Neuronal stem cell (in vitro differentiated cells): ENCODE measurements at regions not wholly inside any gene's neighbourhood (a gene's known extent, or its start where the extent isn't known, plus 50 kb on each side); places are given as distances from the start of the nearest gene placed in this dataset.

Experiments
- DNase-seq: peaks from one replicate; pipeline ENCODE4 v3.0.0-alpha.2; 2013; ENCODE audit warnings: low spot score
- H2AFZ ChIP-seq: one replicate; pipeline ENCODE4 v1.6.1; 2013; ENCODE audit warnings: mild to moderate bottlenecking, low read length, inconsistent platforms
- H2AK5ac ChIP-seq: 2 replicates; pipeline ENCODE4 v1.6.1; 2013; ENCODE audit warnings: low read depth, mild to moderate bottlenecking, inconsistent platforms, low read length, moderate library complexity, mixed read lengths
- H2BK120ac ChIP-seq: 2 replicates; pipeline ENCODE4 v1.6.1; 2013; ENCODE audit warnings: low read depth, mild to moderate bottlenecking, inconsistent platforms, low read length, moderate library complexity, mixed read lengths
- H2BK12ac ChIP-seq: one replicate; pipeline ENCODE4 v1.6.1; 2013; ENCODE audit warnings: low read length, inconsistent platforms
- H2BK15ac ChIP-seq: 2 replicates; pipeline ENCODE4 v1.6.1; 2013; ENCODE audit warnings: mild to moderate bottlenecking, low read length, inconsistent platforms, mixed read lengths
- H2BK5ac ChIP-seq: one replicate; pipeline ENCODE4 v1.6.1; 2013; ENCODE audit warnings: inconsistent platforms, mild to moderate bottlenecking, low read length, moderate library complexity
- H3K14ac ChIP-seq: one replicate; pipeline ENCODE4 v1.6.1; 2013; ENCODE audit warnings: low read length, inconsistent platforms
- H3K18ac ChIP-seq: 2 replicates; pipeline ENCODE4 v1.6.1; 2013; ENCODE audit warnings: low read length, inconsistent platforms
- H3K23ac ChIP-seq: 2 replicates; pipeline ENCODE4 v1.6.1; 2013; ENCODE audit warnings: low read depth, mild to moderate bottlenecking, mixed read lengths, low read length, inconsistent platforms; ENCODE audit not compliant: poor library complexity
- H3K27ac ChIP-seq: replicated peaks from 3 replicates; pipeline ENCODE4 v1.5.1; 2013; ENCODE audit warnings: low read length, inconsistent platforms
- H3K27me3 ChIP-seq, 3 experiments: 2 replicates each; pipeline ENCODE4 v1.6.1; 2013; ENCODE audit warnings: low read length in 3 of 3, mild to moderate bottlenecking in 2 of 3, inconsistent platforms in 1 of 3, low read depth in 1 of 3, mixed read lengths in 1 of 3, moderate library complexity in 1 of 3; ENCODE audit not compliant: control insufficient read depth in 3 of 3, insufficient read depth in 3 of 3
- H3K36me3 ChIP-seq, 2 donors: replicated peaks in 1 of 2; 2 replicates each; pipeline ENCODE4 v1.6.1; 2013; ENCODE audit warnings: low read length in 2 of 2; ENCODE audit not compliant: control insufficient read depth in 2 of 2, insufficient read depth in 2 of 2
- H3K4ac ChIP-seq: 2 replicates; pipeline ENCODE4 v1.6.1; 2013; ENCODE audit warnings: inconsistent platforms, mild to moderate bottlenecking, low read length, moderate library complexity
- H3K4me1 ChIP-seq, 2 donors: 1 replicate in 1 of 2; 2 replicates in 1 of 2; pipeline ENCODE4 v1.6.1; 2013; ENCODE audit warnings: low read length in 2 of 2, low read depth in 1 of 2; ENCODE audit not compliant: control insufficient read depth in 2 of 2, insufficient read depth in 1 of 2
- H3K4me2 ChIP-seq: one replicate; pipeline ENCODE4 v1.6.1; 2013; ENCODE audit warnings: mild to moderate bottlenecking, low read length, inconsistent platforms; ENCODE audit not compliant: insufficient read depth, poor library complexity, severe bottlenecking
- H3K4me3 ChIP-seq, 2 donors: 2 replicates each; pipeline ENCODE4 v1.5.1; 2013; ENCODE audit warnings: low read length in 2 of 2, mild to moderate bottlenecking in 2 of 2, inconsistent platforms in 1 of 2, moderate library complexity in 1 of 2
- H3K79me1 ChIP-seq: one replicate; pipeline ENCODE4 v1.6.1; 2013; ENCODE audit warnings: low read depth, mild to moderate bottlenecking, inconsistent platforms, low read length, moderate library complexity
- H3K9ac ChIP-seq: one replicate; pipeline ENCODE4 v1.6.1; 2013; ENCODE audit warnings: mild to moderate bottlenecking, low read depth, low read length, inconsistent platforms; ENCODE audit not compliant: poor library complexity
- H3K9me3 ChIP-seq, 2 donors: replicated peaks in 1 of 2; 2 replicates each; pipeline versions ENCODE3 to v1.6.1; 2013; ENCODE audit warnings: low read length in 2 of 2, mild to moderate bottlenecking in 2 of 2, inconsistent platforms in 1 of 2, low read depth in 1 of 2, mixed read lengths in 1 of 2, moderate library complexity in 1 of 2; ENCODE audit not compliant: control insufficient read depth in 2 of 2, insufficient read depth in 1 of 2
- H4K8ac ChIP-seq: one replicate; pipeline ENCODE4 v1.6.1; 2013; ENCODE audit warnings: low read depth, mild to moderate bottlenecking, inconsistent platforms, low read length, moderate library complexity
- H4K91ac ChIP-seq: one replicate; pipeline ENCODE4 v1.6.1; 2013; ENCODE audit warnings: low read length, low read depth, mild to moderate bottlenecking, inconsistent platforms; ENCODE audit not compliant: poor library complexity
- WGBS, 2 donors: extraction: QIAGEN DNeasy Blood & Tissue Kit; methylation state at CpG; one replicate each; pipeline ENCODE4 v1.1.7; 2013; ENCODE audit warnings: missing lambda C conversion rate in 2 of 2, mixed read lengths in 1 of 2; ENCODE audit not compliant: insufficient read length in 2 of 2, insufficient replicate concordance in 1 of 2; ENCODE audit errors: extremely low coverage in 2 of 2; 5-methylcytosine and 5-hydroxymethylcytosine counted together

DNA sequence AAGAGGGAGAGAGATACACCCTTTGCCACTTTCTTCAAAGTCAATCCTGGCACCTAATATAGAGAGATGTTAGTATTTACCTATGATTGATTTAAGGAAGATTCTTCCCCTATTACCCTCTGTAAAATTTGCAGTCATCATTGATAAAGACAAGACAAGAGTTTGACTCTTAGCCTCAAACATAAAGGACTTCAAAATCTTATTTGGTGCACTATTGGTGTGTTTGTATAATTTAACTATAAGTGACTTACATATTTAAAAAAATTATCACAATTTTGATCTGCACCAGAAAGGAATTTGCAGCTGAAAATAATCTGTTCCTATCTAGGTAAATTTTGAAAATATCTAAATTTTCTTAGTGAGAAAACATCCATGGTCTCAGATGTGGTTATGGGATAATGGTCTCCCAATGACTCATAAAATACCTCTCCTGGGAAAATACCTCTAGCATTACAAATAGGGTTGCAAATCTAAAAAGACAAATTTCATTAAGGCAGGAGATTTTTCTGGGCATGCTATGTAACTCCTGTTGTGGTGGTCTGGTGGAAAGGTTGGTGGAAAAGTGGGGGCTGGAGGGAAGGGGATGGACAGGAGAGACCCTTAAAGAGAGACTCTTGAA, 173.6 kb upstream of the MED14 start:
- Histone ChIP-seq H3K36me3 (no peaks in the 10 kb centered on the region), H2AK5ac (no peak overlapping the region), H3K4me3 (no peak overlapping the region), H2BK5ac (no peak overlapping the region), H4K91ac (no peak overlapping the region), H3K4ac (no peak overlapping the region), H2AFZ (no peak overlapping the region), H3K23ac (no peak overlapping the region), H3K18ac (no peak overlapping the region), H3K27ac (no peak overlapping the region), H3K4me1 (no peaks in the 10 kb centered on the region), H3K79me1 (no peaks in the 10 kb centered on the region), H4K8ac (no peak overlapping the region), H3K4me2 (no peak overlapping the region), H3K27me3 (no peaks in the 10 kb centered on the region), H2BK12ac (no peak overlapping the region), H3K9me3 (no peaks in the 10 kb centered on the region), H3K14ac (no peak overlapping the region), H3K9ac (no peak overlapping the region), H2BK15ac (no peak overlapping the region), H2BK120ac (no peak overlapping the region)
- no peak for DNase-seq

DNA sequence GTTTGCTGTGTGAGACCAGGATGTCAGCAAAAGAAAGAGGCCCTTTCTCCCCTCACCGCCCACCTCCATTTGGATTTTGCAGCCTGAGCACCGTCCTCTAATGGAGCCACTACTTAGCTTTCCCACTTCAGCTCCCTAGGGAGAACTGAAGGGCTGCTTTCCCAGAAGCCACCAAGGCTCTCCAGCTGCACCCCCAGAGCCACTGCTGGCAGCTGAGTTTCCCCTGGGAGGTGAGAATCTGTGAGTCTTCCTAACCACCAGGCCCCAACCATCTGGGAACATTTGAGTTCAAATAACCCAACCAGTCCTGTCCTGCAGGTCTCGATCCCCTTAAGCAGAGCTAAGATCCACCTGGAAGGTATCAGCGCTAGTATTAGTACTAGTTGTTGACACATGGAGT, 173.1 kb upstream of the USP9X start:
- no peak overlapping the region for H2BK120ac ChIP-seq
- H3K14ac ChIP-seq, result no peak overlapping the region
- H2BK5ac ChIP-seq, result no peak overlapping the region
- no peak overlapping the region for H2BK15ac ChIP-seq
- H4K8ac ChIP-seq, result no peak overlapping the region
- no peak overlapping the region for H3K4ac ChIP-seq
- no peaks in the 10 kb centered on the region for H3K4me1 ChIP-seq
- H3K9me3 ChIP-seq, result no peaks in the 10 kb centered on the region
- no CpG with 5 or more reads among the region's 4 CpGs for WGBS, 2 donors
- no peaks in the 10 kb centered on the region for H3K79me1 ChIP-seq
- no peak for DNase-seq
- no peak overlapping the region for H3K23ac ChIP-seq
- H2BK12ac ChIP-seq, result no peak overlapping the region
- H3K9ac ChIP-seq, result no peak overlapping the region
- no peak overlapping the region for H3K4me2 ChIP-seq
- H2AFZ ChIP-seq, result peak overlapping the region; percentile 13
- no peak overlapping the region for H3K4me3 ChIP-seq
- no peaks in the 10 kb centered on the region for H3K36me3 ChIP-seq
- H4K91ac ChIP-seq, result no peak overlapping the region
- H3K27me3 ChIP-seq, result no peaks in the 10 kb centered on the region
- H2AK5ac ChIP-seq, result no peak overlapping the region
- no peak overlapping the region for H3K18ac ChIP-seq
- no peak overlapping the region for H3K27ac ChIP-seq

DNA sequence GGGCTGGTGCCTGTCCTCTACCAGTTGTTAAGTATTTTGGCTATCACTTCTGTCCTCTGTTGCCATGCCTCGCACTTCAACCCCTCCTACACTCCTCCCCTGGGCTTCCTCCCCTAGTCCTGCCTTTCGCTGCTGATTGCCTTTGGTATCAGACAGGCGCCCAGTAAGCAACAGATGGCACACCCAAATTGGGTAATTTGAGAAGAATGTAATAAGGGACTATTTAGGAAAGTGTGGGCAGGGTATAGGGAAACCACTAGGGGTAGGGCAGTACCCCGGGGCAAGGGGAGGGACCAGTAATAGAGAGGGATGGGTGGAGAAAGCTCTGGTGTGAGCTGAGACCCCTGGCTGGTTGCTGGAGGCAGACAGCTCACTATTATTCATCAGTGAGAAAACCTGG, 172.7 kb upstream of the USP9X start:
- Histone ChIP-seq H4K91ac (no peak overlapping the region), H3K23ac (no peak overlapping the region), H2BK5ac (no peak overlapping the region), H3K9ac (no peak overlapping the region), H3K27me3 (no peaks in the 10 kb centered on the region), H3K9me3 (no peaks in the 10 kb centered on the region), H3K4me3 (no peak overlapping the region), H2BK15ac (no peak overlapping the region), H3K27ac (no peak overlapping the region), H2BK12ac (no peak overlapping the region), H3K4ac (no peak overlapping the region), H4K8ac (no peak overlapping the region), H3K14ac (no peak overlapping the region), H3K36me3 (no peaks in the 10 kb centered on the region), H2AFZ (peak overlapping the region; percentile 13), H3K4me2 (no peak overlapping the region), H2BK120ac (no peak overlapping the region), H3K18ac (no peak overlapping the region), H3K4me1 (no peaks in the 10 kb centered on the region), H2AK5ac (no peak overlapping the region), H3K79me1 (no peaks in the 10 kb centered on the region)
- WGBS, 2 donors, result no CpG with 5 or more reads among the region's 4 CpGs
- no peak for DNase-seq

- H3K36me3 ChIP-seq, result no peaks in the 10 kb centered on the region
- no peak overlapping the region for H4K91ac ChIP-seq
- no peak overlapping the region for H2BK120ac ChIP-seq
- H3K27me3 ChIP-seq, result no peaks in the 10 kb centered on the region
- DNase-seq, result no peak
- H2BK15ac ChIP-seq, result no peak overlapping the region
- no peak overlapping the region for H3K4me3 ChIP-seq
- no peaks in the 10 kb centered on the region for H3K4me1 ChIP-seq
- H3K27ac ChIP-seq, result no peak overlapping the region
- no peak overlapping the region for H2AK5ac ChIP-seq
- H3K9me3 ChIP-seq, result peaks cover 0 to 6% of the 10 kb centered on the region in 2 donors
- H3K18ac ChIP-seq, result no peak overlapping the region
- H3K14ac ChIP-seq, result no peak overlapping the region
- no peak overlapping the region for H2BK12ac ChIP-seq
- no peak overlapping the region for H3K9ac ChIP-seq
- H2AFZ ChIP-seq, result no peak overlapping the region
- WGBS, 2 donors, result no CpG with 5 or more reads among the region's 4 CpGs
- H3K79me1 ChIP-seq, result no peaks in the 10 kb centered on the region
- H4K8ac ChIP-seq, result no peak overlapping the region
- H3K4ac ChIP-seq, result no peak overlapping the region
- H2BK5ac ChIP-seq, result no peak overlapping the region
- no peak overlapping the region for H3K23ac ChIP-seq
- H3K4me2 ChIP-seq, result no peak overlapping the region
Measured at GRCh38 chrX:40920351-40920750, 164.9 kb upstream of the USP9X start.
